HG03558 (cell line): ENCODE measurements at regions not wholly inside any gene's neighbourhood (a gene's known extent, or its start where the extent isn't known, plus 50 kb on each side); places are given as distances from the start of the nearest gene placed in this dataset.

Experiments used
- ATAC-seq: cut with Tn5 transposase; IDR thresholded peaks from one replicate; pipeline ENCODE4 v1.9.1; 2021; ENCODE audit warnings: moderate number of reproducible peaks; ENCODE audit not compliant: unreplicated experiment; ENCODE audit errors: extremely low read depth

GRCh38 chr17:56648321-56648720 lies 54.8 kb downstream of the NOG start:
- no peak for ATAC-seq

DNA sequence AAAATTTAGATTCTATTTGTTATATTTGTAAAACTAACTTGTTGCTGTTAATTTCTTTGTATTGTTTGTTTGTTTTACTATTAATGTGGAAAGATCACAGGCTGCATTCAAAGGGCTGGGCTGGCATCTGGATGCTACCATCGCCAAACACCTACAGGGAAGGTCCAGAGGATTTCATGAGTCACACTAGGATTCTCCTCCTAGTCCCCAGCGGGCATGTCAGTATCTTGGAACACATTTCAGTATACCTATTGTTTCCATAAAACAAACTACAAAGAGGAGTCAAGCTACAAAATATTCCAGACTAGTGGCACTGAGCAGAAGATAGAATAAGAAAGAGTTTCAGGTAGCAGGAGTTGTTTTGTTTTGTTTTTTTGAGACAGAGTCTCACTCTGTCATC lies 55.3 kb downstream of the NOG start:
- ATAC-seq: no peak

GRCh38 chr17:56652628-56653027 lies 59.1 kb downstream of the NOG start:
- no peak for ATAC-seq

DNA sequence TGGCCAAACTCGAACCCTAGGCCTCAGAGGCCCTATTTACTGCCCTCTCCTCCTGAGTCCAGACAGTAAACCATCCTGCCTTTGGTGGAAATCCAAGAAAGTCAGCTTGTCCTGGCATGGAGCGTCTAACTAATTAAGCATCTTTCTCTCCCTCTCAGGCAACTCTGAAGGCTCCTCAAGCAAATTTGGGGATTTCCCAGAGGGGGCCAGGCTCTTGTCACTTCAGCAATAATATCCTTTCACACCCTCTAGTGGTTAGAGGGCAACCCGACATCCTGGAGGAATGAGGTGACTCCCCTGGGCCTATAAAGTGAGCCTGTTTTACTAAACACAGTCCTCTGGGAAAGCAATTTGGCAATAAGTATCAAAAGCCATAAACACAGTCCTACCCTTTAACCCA lies 60.4 kb downstream of the NOG start:
- ATAC-seq: no peak

- ATAC-seq: no peak
Observed at GRCh38 chr17:56656701-56657327, 63.3 kb downstream of the NOG start.

- no peak for ATAC-seq
Observed at GRCh38 chr17:56658648-56659047, 65.1 kb downstream of the NOG start.

DNA sequence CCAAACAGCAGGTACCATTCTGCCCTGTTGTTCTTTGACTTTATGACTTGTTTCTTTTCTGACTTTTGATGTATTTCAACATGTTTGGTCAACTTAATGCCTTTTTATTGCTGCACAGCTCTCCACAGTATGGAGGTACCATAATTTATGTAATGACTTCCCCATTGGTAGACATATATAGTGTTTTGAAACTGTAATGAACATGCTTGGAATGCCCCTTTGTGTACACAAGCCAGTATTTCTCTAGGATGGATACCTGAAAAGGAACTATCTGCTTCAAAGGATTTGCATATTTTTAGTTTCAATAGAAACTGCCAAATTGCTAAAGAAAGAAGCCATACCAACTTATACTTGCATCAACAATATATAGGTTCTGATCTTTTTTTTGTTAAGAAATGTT lies 66.1 kb downstream of the NOG start:
- ATAC-seq: no peak

GRCh38 chr17:56661906-56662305 lies 68.4 kb downstream of the NOG start:
- ATAC-seq: no peak

- no peak for ATAC-seq
Observed at GRCh38 chr17:56665864-56666263, 72.4 kb downstream of the NOG start.

GRCh38 chr17:56667925-56668458 lies 74.5 kb downstream of the NOG start:
- ATAC-seq: no peak

GRCh38 chr17:56672195-56672594 lies 78.7 kb downstream of the NOG start:
- ATAC-seq: no peak

DNA sequence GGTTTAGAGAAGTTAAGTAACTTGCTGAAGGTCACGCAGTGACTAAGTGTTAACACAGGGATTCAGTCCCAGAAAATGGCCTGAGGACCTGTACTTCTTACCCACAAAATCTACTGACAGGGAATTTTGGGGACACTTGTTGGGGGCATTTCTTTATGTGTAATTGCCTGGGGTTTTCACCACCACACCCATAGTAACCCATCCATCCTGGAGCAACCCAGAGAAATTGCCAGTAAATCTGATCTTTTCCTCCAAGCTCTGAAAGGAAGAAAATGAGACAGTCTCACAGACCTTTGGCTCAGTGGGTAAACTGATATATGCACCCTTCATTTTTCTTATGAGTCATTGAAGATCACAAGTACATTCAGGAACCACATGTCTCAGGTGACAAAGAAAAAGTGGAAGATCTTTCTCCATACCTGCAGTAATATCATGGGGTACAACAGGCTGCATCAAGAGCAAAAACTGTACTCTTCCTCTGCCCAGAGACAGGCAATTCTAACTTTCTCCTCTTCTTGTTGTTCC lies 81.0 kb downstream of the NOG start:
- no peak for ATAC-seq

DNA sequence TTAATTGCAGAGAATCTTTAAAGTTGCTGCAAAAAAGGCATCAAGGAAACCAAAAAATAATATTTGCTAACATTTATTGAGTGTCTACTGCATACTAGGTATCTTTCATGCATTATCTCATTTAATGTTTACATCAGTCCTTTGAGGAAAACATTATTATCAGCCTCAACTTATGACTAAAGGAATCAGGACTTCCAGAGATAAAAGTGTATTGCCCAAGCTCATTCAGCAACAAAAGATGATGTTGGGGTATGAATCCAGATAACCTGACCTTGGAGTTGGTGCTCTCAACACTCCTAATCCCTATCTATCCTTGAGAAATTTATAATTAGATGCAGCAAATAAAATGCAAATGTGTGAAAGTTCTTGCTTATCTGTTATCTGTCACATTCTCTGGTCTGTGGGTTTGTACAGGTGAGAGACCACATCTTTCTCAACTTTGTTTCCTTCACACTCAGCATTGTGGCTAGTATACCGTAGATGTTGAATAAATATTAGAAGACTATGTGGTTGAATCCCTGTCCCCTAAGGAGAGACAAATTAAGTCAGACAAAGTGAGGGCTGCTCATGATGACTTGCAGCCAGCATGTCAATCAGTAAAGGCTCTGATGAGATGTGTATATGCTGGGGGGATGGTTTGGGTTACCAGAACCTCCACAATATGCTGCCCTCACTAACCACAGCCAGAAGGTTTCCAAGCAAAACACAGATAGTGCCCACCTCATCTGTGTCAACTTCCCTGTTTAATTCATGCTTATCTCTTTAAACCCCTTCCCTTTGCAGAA lies 82.6 kb downstream of the NOG start:
- ATAC-seq: no peak

GRCh38 chr17:56676810-56677209 lies 83.3 kb downstream of the NOG start:
- no peak for ATAC-seq

DNA sequence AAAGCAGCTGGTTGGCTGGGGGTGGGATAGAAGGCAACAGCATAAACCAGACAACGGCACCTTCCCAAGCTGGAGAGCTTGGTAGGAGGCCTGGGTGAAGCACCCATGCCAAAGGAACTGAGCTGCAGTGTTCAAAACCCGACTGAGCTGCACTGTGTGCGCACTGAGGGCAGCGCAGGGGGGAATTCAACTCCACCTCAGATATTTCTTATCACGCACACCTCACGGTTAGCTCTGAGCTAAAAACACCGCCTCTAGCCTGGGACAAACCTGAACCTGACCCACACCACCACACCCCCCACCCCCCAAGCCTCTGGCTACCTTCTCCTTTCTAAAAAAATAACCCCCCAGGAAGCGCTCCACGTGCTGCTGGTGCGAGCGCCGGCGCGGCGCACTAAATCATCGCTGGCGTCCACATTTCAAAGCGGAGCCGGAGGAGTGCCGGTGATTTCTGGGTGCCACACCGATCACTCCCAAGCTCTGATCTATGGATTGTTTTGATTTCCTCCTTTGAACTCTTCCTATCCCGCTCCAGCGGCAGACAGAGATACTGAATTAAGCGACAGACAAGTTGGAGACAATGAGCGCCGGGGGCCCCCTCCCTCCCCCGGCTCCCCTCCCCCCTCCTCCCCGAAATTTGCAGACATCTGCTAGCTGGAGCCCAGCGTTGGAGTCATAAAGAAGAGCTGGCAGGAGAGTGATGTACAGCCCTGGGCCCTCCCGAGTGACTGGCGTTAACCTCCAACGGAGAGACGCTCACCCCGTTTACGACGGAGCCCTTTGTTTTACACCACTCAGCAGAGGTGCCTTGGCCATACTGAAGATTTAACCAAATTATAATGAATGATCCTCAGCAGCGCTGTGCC lies 85.0 kb downstream of the NOG start:
- ATAC-seq: no peak

DNA sequence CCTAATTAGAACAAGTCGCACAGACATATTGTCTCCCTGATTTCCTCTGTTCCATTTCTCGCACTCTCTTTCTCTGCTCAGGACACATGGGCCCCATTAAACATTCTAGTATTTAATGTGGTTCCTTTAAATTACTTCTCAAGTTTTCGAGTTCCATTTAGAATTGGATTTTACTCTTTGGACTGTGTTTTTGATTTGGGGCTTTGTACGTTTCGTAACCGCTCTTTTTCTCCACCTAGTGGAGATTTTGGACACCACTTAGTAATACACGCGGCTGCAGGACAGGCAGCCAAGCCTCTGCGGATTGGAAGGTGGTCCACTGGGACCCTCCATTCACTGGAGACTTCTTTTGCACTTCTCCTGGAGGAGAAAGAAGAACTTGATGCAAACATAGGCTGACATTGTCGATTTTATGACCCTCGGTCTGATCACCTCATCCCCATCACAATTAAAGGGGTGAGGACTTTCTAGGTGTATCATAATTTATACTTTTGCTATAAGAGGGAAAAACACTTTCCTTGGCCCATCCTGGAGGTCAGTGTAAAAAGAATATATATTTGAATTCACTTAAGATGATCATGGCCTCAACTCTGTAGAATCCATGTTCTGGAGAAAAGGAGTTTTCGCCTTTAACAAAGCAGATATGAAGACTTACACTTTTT lies 85.7 kb downstream of the NOG start:
- ATAC-seq: no peak

- no peak for ATAC-seq
Observed at GRCh38 chr17:56679777-56680422, 86.4 kb downstream of the NOG start.

DNA sequence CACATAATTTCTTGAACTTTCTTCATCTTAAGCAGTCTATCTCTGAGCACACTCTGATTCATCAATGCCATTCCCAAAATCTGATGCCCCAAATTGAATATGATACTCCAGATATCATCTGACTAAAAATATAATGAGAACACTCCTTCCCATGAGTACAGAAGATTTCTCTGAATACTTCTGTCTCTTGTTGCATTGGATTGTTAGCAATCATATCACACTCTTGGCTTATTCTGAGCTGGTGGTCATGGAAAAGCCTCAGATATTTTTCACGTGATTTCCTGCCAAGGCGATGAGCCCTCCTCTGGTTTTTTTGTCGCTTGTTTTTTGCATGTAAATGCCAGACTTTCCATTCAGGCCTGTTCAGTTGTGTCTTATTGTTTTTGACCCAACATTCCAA lies 87.2 kb downstream of the NOG start:
- ATAC-seq: no peak

DNA sequence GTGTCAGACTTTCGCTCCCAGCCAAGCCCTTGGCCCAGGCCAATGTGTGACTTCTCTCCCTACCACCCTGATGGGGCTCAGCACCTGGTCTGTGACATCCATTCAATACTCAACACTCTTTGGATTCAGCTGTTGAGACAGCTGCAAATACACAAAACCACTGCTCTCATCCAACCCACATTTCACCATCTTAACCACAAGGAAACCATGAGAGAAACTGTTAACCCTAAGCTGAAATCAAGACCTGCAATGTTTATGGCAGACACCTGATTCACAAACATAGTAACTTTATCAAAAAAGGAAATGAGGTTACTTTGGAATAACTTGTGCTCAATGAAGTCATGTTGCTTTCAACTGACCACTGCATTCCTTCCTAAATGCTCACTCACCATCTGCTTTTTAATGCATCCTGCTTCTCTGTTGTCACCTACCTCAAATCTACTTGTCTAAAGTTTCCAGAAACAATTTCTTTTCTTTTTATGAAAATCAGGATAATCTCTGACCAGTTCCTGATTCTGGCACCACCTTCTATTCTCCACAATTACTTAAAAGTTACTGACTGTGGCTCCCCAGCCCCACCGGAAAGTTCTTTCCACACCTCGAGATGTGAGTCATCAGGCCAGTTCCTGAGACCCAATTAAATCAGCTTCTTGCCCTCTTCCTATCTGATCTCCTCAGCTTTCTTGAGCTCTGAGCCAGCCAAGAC lies 88.2 kb downstream of the NOG start:
- ATAC-seq: no peak
